Stimulated activated CD8-positive, alpha-beta memory T cell treated with anti-CD3 and anti-CD28 coated beads, Interleukin-4, amount 100 ng/mL, for 1 hour (primary cell): ENCODE measurements at regions not wholly inside any gene's neighbourhood (a gene's known extent, or its start where the extent isn't known, plus 50 kb on each side); places are given as distances from the start of the nearest gene placed in this dataset.
"Not testable (repeated sequence)": the region's sequence is repeated elsewhere in the genome, so short reads cannot be mapped to it uniquely, and the experiment has no call there.

ENCODE experiments used
- DNase-seq, 2 donors: peaks; one replicate each; pipeline ENCODE4 v3.0.0-alpha.2; 2020; ENCODE audit warnings: low read depth in 2 of 2, low spot score in 1 of 2

DNA sequence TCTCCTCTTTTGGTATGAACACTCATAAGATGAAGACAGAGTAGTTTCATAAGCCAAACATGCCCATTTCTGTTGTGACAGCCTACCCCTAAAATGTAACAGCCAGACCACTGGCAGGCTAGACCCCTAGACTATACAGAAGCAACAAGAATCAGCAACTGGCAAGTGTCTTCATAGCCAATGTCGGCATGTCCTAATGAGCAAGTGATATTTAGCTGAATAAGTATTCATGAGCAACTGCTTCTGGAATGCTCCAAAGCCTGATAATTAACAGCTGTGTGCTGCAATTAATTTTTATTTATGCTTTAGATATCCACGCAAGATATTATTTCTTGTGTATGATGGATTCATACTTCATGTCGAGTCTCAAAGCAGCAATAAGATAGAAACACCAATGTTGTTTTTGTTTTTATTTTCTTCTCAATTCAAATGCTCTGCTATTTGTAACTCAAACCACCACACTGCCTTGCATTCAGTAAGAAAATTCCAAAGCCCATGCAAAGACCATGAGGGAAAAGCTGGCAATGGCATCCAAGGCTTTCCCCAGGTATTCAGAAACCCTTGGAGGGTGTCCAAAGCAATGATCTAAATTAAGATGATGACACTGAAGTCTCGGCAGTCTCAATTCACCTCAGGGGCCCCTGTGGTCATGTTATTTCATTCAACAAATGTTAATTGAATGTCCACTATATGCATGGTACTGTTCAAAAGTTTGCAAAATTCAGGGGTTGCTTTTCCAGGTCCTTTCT, 167.7 kb upstream of the NECTIN3 start:
- DNase-seq, result no peak

DNA sequence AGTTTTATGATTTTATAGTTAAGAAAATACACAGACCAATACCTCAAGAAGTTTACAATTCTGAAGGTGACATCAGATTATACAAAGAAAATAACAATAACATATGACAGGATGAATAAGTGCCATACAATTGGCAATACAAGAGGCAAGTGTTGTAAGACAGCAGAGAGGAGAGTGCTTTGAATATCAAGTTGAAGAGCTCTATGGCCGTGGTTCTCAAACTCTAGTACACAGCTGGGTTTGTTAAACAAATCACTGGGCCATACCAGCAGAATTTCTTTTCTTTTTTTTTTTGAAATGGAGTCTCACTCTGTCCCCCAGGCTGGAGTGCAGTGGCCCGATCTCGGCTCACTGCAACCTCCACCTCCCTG, 167.1 kb upstream of the NECTIN3 start:
- no peak for DNase-seq

DNA sequence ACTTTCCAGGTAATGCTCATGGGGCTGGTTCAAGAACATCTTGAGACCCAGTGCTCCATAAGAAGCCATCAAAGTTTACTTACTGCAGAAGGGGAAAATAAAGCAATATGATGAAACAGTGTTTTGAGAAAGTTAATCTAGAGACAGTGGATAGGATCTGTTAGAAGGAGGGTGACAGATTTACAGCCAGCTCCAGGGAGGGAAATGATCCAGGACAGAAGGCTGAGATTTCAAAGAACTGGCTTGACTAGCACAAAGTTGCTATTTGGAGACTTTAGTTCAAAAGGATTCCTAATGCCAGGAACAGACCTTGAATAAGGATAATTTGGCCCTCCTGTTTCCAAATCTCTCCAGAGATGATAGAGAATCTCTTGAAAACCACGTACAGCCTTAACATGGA, 166.5 kb upstream of the NECTIN3 start:
- DNase-seq, result no peak

DNA sequence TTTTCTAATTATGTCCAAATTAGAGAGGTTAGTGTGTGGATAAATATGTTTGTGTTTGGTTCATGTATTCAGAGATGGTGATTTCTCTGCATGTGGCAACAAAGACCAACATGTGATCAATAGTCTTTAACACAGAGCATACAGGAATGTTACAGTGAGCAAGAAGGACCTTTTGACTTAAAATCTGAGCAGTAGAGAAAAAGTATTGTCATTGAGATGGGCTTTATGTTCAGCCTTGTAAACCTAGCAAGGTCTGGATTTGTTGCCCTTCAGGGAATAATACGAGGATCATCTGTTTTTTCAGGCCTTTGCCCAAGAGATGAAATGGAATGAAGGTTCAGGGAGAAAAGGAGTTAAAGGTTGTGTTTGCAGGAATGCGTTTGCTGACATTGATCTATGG, 161.8 kb upstream of the NECTIN3 start:
- DNase-seq, result no peak

DNA sequence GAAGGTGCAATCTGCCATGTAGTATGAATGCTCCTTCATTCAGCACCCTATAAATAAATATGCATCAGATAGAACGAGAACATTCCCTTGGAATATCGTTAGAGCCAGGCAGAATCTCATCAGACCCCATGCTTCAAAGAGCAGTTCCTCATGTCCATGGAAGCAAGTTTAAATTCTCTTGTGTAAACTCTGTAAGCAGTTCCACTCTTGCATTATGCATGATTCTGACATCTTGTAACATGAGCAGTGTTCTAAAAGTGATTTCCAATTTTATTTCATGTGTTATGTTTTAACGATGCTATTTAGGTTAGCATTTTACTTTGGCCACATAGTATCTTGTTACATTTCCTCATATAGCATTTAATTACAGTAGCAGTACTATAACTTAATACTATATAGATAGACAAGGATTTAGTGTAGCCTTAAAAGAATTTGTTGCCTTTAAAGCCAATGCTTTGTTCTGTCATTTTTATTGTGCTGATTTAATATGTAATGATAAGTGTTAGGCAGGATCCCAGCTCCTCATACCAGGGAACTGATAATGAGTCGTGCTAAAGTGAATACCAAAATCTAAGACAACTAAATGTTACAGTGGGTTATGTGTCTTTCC, 161.2 kb upstream of the NECTIN3 start:
- no peak for DNase-seq

DNA sequence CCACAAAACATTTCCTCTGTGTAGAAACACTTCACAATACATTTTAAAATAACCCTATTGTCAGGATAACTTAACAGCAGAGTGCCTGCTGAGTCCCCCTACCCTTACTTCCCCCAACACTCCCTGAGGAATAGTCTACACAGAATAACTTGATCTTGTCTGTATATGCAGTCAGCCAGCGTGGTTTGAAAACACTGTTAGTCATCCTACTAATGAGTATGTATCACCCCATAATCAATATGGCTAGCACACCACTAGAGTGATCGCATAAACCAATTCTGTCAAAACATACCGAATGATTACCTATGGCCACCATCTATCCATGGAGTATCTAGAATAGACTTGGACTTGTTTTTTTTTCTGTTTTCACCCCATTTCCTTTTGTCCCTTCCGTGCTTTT, 152.7 kb upstream of the NECTIN3 start:
- no peak for DNase-seq

DNA sequence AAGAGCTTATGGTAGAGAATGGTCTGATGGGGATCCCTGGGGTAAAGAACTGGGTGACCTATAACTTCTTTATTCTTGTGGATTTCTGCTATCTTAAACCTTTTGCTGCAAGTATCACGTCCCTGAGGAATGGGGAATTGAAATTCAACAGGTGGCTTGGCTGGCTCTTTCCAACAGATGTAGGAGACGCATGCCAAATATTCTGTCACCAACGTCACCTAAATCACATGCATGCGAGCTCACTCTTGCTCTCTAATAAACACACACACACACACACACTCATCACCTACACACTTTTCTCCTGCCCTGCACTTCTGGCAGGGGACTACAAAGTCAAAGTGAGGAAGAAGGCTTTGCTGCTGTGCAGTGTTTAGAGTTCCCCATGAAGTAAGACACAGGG, 145.8 kb upstream of the NECTIN3 start:
- DNase-seq, result no peak

DNA sequence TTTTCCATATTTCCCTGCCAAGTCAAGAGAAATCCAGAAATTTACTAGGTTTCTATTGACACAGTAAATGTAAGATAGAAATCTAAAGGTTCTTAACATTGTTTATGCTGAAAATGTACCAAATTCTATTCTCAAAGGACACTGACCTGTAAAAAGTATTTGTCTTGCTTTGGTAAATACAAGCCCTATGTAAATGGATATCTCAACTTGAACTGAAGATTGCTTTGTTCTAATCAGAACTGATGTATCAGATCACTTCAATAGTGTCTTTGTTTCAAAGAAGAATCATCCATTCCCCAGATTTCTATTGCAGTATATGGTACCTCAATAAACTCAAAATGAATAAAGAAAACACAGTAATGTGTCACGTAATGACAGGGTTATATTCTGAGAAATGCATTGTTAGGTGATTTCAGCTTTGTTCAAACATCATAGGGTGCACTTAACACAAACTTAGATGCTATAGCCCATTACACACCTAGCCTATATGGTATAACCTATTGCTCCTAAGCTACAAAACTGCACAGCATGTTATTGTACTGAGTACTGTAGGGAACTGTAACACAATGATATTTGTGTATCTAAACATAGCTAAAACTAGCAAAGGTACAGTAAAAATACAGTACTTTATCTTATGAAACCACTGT, 143.5 kb upstream of the NECTIN3 start:
- no peak for DNase-seq

DNA sequence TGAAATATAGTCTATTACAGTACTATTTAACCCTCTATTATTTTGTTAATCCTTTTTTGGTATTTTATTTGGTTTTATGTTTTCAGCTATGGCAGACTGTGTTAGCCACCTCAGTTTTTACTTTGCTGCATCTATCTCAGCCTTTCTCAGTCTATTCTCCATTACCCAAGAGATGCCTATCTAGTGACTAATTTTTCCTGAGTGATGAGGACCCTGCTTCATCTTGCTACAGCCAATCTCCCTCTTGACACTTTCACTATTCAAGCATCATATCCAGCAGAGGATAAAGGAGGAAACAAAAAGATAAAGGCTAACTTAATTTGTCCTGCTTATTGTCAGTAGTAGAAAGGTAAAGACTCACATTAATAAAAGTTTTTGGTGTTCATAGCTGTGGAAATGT, 141.8 kb upstream of the NECTIN3 start:
- no peak for DNase-seq

DNA sequence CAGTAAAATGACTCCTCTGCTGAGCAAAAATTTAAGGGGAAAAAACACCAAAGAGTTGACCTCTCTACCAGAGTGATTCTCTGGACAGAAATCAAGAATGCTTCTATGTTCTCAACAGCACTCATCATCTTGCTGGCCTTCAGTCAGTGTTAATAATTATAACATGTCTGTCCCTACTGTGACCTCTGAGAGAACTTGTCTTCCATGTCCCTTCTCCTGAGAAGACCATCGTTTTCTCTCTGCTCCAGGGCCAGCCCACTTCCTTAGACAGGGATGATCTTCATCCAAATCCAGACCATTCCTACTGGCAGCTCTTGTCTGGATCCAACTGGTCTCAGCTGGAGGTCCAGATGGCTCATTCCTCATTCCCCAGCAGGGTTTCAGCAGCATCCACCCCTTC, 139.0 kb upstream of the NECTIN3 start:
- no peak for DNase-seq

DNA sequence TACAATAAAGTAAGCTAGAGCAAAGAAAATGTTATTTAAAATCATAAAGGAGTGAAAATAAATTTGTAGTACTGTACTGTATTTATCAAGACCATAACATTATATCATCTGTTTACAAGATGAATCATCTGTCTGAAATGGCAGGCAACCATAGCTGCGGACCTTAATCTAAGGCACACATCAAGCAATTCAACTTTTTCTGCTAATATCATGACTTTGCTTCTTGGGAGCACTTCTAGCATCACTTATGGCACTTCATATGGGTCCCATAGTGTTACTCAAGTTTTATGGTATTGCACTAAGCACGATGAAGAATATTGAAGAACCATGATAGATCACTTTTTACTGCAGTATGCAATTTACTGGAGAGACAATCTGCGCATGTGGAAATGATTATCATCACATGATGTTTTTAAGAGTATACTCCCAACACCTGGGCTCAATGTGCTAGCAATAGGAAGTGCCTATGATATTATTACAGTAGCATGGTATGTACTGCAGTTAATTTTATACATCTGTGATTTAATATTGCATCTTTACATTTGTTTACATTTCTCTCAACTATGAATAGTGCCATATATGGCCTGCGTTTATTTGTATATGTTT, 137.7 kb upstream of the NECTIN3 start:
- DNase-seq, result no peak

DNA sequence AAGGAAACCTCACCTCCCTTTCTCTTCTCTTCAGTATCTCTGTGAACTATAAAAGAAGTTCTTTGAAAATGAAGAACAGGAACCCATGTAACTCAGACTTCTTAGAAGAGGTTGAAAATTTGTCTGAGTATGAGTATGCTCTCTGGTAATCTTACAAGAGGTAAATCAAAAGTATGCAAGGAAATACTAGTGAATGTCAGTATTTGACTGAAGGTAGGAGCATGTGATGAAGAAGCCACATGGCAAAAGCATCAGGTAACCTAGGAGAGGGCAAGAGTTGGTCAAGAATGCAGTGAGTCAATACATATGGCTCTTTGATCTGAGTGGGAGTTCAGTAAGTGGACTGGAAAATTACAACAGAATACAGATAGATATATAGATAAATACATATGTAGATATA, 133.0 kb upstream of the NECTIN3 start:
- no peak for DNase-seq

DNA sequence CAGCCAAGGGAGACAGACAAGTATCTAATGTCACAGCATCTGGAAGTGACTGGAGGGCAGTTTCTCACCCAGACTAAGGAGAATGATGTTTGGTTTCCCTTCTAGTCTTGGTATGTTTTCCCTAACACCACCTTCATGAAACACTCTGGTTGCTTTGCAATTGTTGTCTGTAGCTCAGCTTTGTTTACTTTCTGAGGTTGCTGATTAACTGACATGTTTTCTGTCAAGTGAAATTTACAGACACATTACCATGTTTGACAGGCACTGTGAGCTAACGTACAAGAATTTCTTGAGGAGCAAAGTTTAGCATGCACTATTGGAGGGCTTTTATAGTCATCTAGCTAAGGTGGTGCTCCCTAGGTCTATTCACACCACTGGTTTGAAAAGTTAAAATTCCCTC, 131.6 kb upstream of the NECTIN3 start:
- DNase-seq, result no peak

DNA sequence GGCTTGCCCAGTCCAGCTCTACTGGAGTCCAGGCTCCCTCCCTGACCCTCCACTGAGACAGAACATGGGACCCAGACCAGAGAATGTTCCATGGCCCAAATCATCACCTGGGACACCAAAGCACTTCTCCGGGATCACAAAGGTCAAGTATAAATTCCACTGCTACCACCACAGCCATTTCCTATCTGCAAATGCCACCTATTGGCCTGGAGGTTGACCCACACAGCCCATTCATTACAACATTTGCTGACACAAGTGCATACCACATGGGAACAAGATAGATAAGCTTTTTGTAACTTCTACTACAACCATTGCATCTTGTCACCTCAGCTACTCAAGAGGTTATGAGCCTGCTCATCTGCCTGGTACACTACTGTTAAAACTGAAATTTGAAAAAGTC, 126.8 kb upstream of the NECTIN3 start:
- DNase-seq, result no peak

DNA sequence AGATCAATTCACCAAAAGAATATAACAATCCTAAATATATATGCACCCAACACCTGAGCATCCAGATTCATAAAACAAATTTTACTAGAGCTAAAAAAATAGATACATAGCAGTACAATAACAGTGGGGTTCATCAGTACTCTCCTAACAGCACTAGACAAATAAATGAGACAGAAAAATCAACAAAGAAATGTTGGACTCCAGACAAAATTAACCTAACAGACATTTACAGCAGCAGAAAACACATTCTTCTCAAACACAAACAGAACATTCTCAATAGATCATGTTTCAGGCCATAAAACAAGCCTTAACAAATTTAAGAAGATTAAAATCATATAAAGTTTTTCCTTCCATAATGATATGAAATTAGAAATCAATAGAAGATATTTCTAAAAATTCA, 124.8 kb upstream of the NECTIN3 start:
- DNase-seq, result no peak

DNA sequence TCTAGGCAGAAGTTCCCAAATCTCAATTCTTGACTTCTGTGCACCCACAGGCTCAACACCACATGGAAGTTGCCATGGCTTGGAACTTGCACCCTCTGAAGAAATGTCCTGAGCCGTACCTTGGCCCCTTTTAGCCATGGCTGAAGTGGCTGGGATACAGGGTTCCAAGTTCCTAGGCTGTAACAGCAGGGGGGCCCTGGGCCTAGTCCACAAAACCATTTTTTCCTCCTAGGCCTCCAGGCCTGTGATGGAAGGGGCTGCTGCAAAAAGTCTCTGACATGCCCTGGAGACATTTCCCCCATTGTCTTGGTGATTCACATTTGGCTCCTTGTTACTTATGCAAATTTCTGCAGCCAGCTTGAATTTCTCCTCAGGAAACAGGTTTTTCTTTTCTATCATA, 122.4 kb upstream of the NECTIN3 start:
- not testable (repeated sequence) for DNase-seq

DNA sequence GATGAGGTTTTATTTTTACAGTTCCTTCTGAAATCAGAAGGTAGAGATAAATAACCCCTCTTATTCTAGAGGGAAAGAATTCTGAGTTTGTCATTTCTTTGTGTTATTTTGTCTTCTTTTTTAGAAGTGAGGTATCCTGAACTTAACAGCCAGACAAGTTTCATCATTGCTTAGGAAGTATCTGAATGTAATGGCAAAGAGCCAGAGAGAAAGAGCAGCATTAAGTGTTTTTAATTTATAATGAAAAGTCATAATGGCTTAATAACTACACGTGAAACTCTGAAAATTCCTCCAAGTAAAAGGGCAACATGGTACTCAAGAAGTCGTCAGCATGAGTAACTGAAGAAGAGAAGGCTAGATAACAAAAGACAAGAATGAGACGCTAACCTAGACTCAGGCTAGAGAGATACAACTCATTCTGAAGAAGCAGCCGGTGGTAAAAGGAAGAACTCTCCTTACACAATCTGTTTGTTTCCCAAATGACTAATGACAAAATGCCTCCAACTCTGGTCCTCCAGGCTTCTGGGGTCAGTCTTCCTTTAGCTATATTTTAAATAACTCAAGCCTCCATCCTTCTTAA, 116.2 kb upstream of the NECTIN3 start:
- DNase-seq, result no peak

DNA sequence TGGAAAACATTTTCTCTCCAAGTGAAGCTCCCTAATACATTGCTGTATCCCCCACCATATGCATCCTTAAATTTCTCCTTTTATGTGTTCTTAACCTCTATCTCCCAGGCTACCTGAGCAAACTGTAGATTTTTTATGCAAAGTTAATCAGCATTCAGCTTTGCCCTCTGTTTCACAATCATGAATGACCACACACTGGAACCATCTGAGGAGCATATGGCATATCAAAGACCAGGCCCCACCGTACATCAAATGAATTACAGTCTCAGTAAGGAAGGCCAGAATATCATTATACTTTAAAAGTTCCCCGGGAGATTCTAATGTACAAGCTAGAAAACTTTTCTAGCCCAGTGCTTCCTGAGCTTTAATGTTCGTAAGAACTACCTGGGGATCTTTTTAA, 115.5 kb upstream of the NECTIN3 start:
- no peak for DNase-seq

DNA sequence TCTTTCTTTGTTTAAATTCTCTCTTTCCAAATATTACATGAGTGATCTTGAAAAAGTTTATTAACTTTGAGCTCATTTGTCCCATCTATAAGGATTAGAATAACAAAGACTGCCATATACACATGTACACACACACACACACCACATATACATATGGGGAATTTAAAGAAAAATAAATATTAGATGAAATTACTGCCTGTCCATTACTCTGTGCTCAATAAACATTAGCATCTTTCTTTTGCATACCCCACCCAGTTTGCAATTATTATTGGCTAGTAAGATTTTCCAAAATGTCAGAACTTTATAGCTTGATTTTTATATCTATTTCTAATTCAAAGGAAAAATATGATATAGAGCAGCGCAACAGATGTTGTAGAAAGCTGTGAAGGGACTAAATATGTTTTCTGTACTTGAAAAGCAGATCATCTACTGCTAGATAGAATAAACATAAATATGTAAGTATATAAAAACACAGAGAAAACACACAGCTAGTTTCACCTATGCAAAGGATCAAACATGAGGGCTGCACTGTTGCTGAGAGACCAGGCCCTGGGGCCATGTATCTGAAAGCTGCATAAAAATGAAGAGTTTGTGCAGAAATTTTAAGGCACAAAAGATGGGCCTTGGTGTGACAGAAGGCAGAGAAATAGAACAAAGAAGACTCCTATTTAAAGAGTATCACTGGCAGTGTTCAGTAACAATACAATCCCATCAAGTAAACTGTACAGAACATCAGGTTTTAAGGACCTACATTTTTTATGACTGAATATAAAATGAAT, 114.2 kb upstream of the NECTIN3 start:
- no peak for DNase-seq

DNA sequence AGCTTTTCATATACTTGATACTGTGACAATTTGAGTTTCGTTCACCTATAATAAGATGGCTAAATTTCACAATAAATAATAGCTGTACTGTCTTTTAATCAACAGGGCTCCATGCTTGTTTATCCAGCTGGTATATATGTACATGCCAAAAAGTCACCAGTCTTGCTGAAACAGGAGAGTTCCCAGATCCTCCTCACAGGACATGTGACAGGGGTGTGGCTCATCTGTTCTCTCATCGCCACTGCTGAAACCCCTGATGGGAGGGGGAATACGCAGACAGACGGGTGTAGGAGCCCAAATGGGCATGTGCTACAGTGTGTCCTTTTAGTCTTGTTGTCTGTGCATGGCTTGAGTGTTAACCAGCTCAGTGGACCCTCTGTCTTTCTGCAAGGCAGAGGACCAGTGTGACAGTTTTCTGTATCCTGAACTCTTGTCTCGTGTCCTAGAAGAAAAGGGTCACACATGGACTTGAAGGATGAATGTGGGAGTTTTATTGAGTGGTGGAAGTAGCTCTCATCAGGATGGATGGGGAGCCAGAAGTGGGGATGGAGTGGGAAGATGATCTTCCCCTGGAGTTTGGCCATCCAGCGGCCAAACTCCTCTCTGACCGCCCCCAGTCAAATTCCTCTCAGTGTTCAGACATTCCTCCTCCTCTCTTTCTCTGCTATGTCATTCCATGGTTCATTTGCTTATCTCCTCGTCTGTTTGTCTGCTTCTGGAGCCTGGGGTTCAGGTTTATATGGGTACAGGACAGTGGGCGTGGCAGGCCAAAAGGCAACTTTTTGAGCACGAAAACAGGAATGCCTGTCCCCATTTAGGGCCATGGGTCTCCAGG, 113.1 kb upstream of the NECTIN3 start:
- no peak for DNase-seq
